CD4-positive, CD25-positive, alpha-beta regulatory T cell (primary cell): ENCODE measurements at regions not wholly inside any gene's neighbourhood (a gene's known extent, or its start where the extent isn't known, plus 50 kb on each side); places are given as distances from the start of the nearest gene placed in this dataset.

ENCODE experiments used
- ATAC-seq, 2 donors: fragments of 150-1000 bp; cut with Tn5 transposase; one replicate each; pipeline ENCODE4 v1.10.0; 2021; ENCODE audit warnings: low read depth in 2 of 2, moderate number of reproducible peaks in 2 of 2, moderate library complexity in 1 of 2
- DNase-seq, 3 donors: peaks; one replicate each; pipeline versions ENCODE4 v3.0.0 to v3.0.0-alpha.2; 2012 to 2022; ENCODE audit warnings: mixed read lengths in 1 of 3
- H3K27ac ChIP-seq: one replicate; pipeline ENCODE4 v1.7.0; 2013; ENCODE audit warnings: mild to moderate bottlenecking, low read length; ENCODE audit not compliant: insufficient read depth, poor library complexity, severe bottlenecking
- H3K27me3 ChIP-seq: one replicate; pipeline ENCODE4 v1.7.0; 2013; ENCODE audit warnings: low read length; ENCODE audit not compliant: control insufficient read depth, insufficient read depth
- H3K36me3 ChIP-seq: one replicate; pipeline ENCODE4 v1.7.0; 2013; ENCODE audit warnings: mild to moderate bottlenecking, low read length, moderate library complexity; ENCODE audit not compliant: control insufficient read depth, insufficient read depth
- H3K4me1 ChIP-seq: 2 replicates; pipeline ENCODE4 v1.7.0; 2013; ENCODE audit warnings: mild to moderate bottlenecking, low read length; ENCODE audit not compliant: insufficient read depth, control insufficient read depth, poor library complexity, severe bottlenecking
- H3K4me3 ChIP-seq: one replicate; pipeline ENCODE4 v1.7.0; 2013; ENCODE audit warnings: low read depth, mild to moderate bottlenecking, low read length, moderate library complexity
- H3K9me3 ChIP-seq, 2 experiments: 1 replicate in 1 of 2; 2 replicates in 1 of 2; pipeline ENCODE4 v1.7.0; 2013; ENCODE audit warnings: low read length in 2 of 2, mild to moderate bottlenecking in 1 of 2, moderate library complexity in 1 of 2; ENCODE audit not compliant: control insufficient read depth in 2 of 2
- H3K27ac Mint-ChIP-seq, 3 donors: one replicate each; pipeline ENCODE4 v1.8.0; 2020 to 2022; ENCODE audit warnings: mild to moderate bottlenecking in 3 of 3, mixed read lengths in 3 of 3, moderate library complexity in 2 of 3
- H3K27me3 Mint-ChIP-seq: one replicate; pipeline ENCODE4 v1.8.0; 2022; ENCODE audit warnings: mild to moderate bottlenecking, mixed read lengths
- H3K36me3 Mint-ChIP-seq: one replicate; pipeline ENCODE4 v1.8.0; 2020; ENCODE audit warnings: mixed read lengths
- H3K4me1 Mint-ChIP-seq, 4 donors: one replicate each; pipeline ENCODE4 v1.8.0; 2020 to 2022; ENCODE audit warnings: mixed read lengths in 4 of 4, mild to moderate bottlenecking in 1 of 4
- H3K4me3 Mint-ChIP-seq, 4 donors: one replicate each; pipeline ENCODE4 v1.8.0; 2020 to 2022; ENCODE audit warnings: mild to moderate bottlenecking in 4 of 4, mixed read lengths in 4 of 4, moderate library complexity in 3 of 4
- H3K9me3 Mint-ChIP-seq, 7 donors: one replicate each; pipeline ENCODE4 v1.8.0; 2020 to 2022; ENCODE audit warnings: mixed read lengths in 7 of 7, mild to moderate bottlenecking in 3 of 7, moderate library complexity in 2 of 7

GRCh38 chr6:90910893-90911292 is 324.0 kb upstream of the MAP3K7 start:
- Mint-ChIP-seq H3K4me3 (no peak overlapping the region), H3K27me3 (peaks cover 8% of the 10 kb centered on the region), H3K27ac (no peak overlapping the region), H3K4me1 (no peaks in the 10 kb centered on the region), H3K9me3 (peaks cover 0 to 6% (median 1%) of the 10 kb centered on the region in 7 donors), H3K36me3 (no peaks in the 10 kb centered on the region)
- peaks cover 0 to 6% of the 10 kb centered on the region in 2 experiments for H3K9me3 ChIP-seq
- ATAC-seq (no peak), DNase-seq (no peak)
- H3K27me3 ChIP-seq = no peaks in the 10 kb centered on the region
- no peak overlapping the region for H3K27ac ChIP-seq
- H3K4me3 ChIP-seq = no peak overlapping the region
- no peaks in the 10 kb centered on the region for H3K36me3 ChIP-seq
- no peaks in the 10 kb centered on the region for H3K4me1 ChIP-seq

GRCh38 chr6:90907931-90908655 is 321.2 kb upstream of the MAP3K7 start:
- Mint-ChIP-seq H3K27me3 (no peaks in the 10 kb centered on the region), H3K4me3 (no peak overlapping the region), H3K36me3 (no peaks in the 10 kb centered on the region), H3K27ac (no peak overlapping the region), H3K9me3 (peaks cover 0 to 2% (median 0%) of the 10 kb centered on the region in 7 donors), H3K4me1 (no peaks in the 10 kb centered on the region)
- ATAC-seq (no peak), DNase-seq (no peak)
- Histone ChIP-seq H3K27ac (no peak overlapping the region), H3K9me3 (no peaks in the 10 kb centered on the region), H3K36me3 (no peaks in the 10 kb centered on the region), H3K27me3 (no peaks in the 10 kb centered on the region), H3K4me3 (no peak overlapping the region), H3K4me1 (no peaks in the 10 kb centered on the region)

GRCh38 chr6:90905351-90905750 is 318.5 kb upstream of the MAP3K7 start:
- Histone ChIP-seq H3K36me3 (no peaks in the 10 kb centered on the region), H3K27me3 (no peaks in the 10 kb centered on the region), H3K4me3 (no peak overlapping the region), H3K27ac (no peak overlapping the region), H3K9me3 (no peaks in the 10 kb centered on the region), H3K4me1 (no peaks in the 10 kb centered on the region)
- H3K36me3 Mint-ChIP-seq = no peaks in the 10 kb centered on the region
- no peak overlapping the region for H3K27ac Mint-ChIP-seq
- no peaks in the 10 kb centered on the region for H3K4me1 Mint-ChIP-seq
- H3K9me3 Mint-ChIP-seq = peaks cover 0 to 2% (median 0%) of the 10 kb centered on the region in 7 donors
- no peaks in the 10 kb centered on the region for H3K27me3 Mint-ChIP-seq
- no peak overlapping the region for H3K4me3 Mint-ChIP-seq
- DNase-seq (no peak), ATAC-seq (no peak)

GRCh38 chr6:90900034-90900433 is 313.2 kb upstream of the MAP3K7 start:
- Mint-ChIP-seq H3K4me3 (no peak overlapping the region), H3K9me3 (peaks cover 0 to 2% (median 0%) of the 10 kb centered on the region in 7 donors), H3K36me3 (no peaks in the 10 kb centered on the region), H3K27ac (no peak overlapping the region), H3K4me1 (no peaks in the 10 kb centered on the region), H3K27me3 (peaks cover 8% of the 10 kb centered on the region)
- Histone ChIP-seq H3K27ac (no peak overlapping the region), H3K4me3 (no peak overlapping the region), H3K36me3 (no peaks in the 10 kb centered on the region), H3K9me3 (no peaks in the 10 kb centered on the region), H3K4me1 (no peaks in the 10 kb centered on the region), H3K27me3 (no peaks in the 10 kb centered on the region)
- ATAC-seq = no peak
- DNase-seq = no peak

GRCh38 chr6:90898763-90899162 is 311.9 kb upstream of the MAP3K7 start:
- no peak for DNase-seq
- Mint-ChIP-seq H3K36me3 (no peaks in the 10 kb centered on the region), H3K27me3 (peaks cover 13% of the 10 kb centered on the region), H3K4me3 (no peak overlapping the region), H3K9me3 (peaks cover 0 to 2% (median 0%) of the 10 kb centered on the region in 7 donors), H3K4me1 (no peaks in the 10 kb centered on the region), H3K27ac (no peak overlapping the region)
- Histone ChIP-seq H3K4me3 (no peak overlapping the region), H3K4me1 (no peaks in the 10 kb centered on the region), H3K27ac (no peak overlapping the region), H3K36me3 (no peaks in the 10 kb centered on the region), H3K27me3 (no peaks in the 10 kb centered on the region), H3K9me3 (no peaks in the 10 kb centered on the region)
- ATAC-seq = no peak

GRCh38 chr6:90896075-90896547 is 309.2 kb upstream of the MAP3K7 start:
- Histone ChIP-seq H3K27ac (no peak overlapping the region), H3K27me3 (no peaks in the 10 kb centered on the region), H3K4me1 (no peaks in the 10 kb centered on the region), H3K9me3 (no peaks in the 10 kb centered on the region), H3K36me3 (no peaks in the 10 kb centered on the region), H3K4me3 (no peak overlapping the region)
- no peak for DNase-seq
- ATAC-seq = no peak
- peaks cover 13% of the 10 kb centered on the region for H3K27me3 Mint-ChIP-seq
- H3K27ac Mint-ChIP-seq = peak overlapping the region in 1 of 3 donors; percentile 70
- H3K36me3 Mint-ChIP-seq = no peaks in the 10 kb centered on the region
- H3K4me1 Mint-ChIP-seq = no peaks in the 10 kb centered on the region
- peaks cover 0 to 2% (median 0%) of the 10 kb centered on the region in 7 donors for H3K9me3 Mint-ChIP-seq
- H3K4me3 Mint-ChIP-seq = no peak overlapping the region

- Histone ChIP-seq H3K27ac (no peak overlapping the region), H3K4me3 (no peak overlapping the region), H3K27me3 (no peaks in the 10 kb centered on the region), H3K36me3 (no peaks in the 10 kb centered on the region), H3K9me3 (no peaks in the 10 kb centered on the region), H3K4me1 (no peaks in the 10 kb centered on the region)
- Mint-ChIP-seq H3K36me3 (no peaks in the 10 kb centered on the region), H3K4me3 (no peak overlapping the region), H3K27ac (no peak overlapping the region), H3K27me3 (peaks cover 13% of the 10 kb centered on the region), H3K9me3 (peaks cover 0 to 2% (median 0%) of the 10 kb centered on the region in 7 donors), H3K4me1 (no peaks in the 10 kb centered on the region)
- no peak for ATAC-seq
- no peak for DNase-seq
These were observed 308.6 kb upstream of the MAP3K7 start for GRCh38 chr6:90895299-90896074.
